ENCODE measurements at regions not wholly inside any gene's neighbourhood (a gene's known extent, or its start where the extent isn't known, plus 50 kb on each side); places are given as distances from the start of the nearest gene placed in this dataset.

- TF ChIP-seq, protein P1, sequence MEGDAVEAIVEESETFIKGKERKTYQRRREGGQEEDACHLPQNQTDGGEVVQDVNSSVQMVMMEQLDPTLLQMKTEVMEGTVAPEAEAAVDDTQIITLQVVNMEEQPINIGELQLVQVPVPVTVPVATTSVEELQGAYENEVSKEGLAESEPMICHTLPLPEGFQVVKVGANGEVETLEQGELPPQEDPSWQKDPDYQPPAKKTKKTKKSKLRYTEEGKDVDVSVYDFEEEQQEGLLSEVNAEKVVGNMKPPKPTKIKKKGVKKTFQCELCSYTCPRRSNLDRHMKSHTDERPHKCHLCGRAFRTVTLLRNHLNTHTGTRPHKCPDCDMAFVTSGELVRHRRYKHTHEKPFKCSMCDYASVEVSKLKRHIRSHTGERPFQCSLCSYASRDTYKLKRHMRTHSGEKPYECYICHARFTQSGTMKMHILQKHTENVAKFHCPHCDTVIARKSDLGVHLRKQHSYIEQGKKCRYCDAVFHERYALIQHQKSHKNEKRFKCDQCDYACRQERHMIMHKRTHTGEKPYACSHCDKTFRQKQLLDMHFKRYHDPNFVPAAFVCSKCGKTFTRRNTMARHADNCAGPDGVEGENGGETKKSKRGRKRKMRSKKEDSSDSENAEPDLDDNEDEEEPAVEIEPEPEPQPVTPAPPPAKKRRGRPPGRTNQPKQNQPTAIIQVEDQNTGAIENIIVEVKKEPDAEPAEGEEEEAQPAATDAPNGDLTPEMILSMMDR (conservative IDR thresholded peaks at IDR 0.05; ENCODE audit: low read depth in 2 of 2): no peak
- TF ChIP-seq EZH2 (IDR thresholded peaks at IDR 0.05; ENCODE audit: low read depth, unreplicated experiment): no peak
- TF ChIP-seq, protein P2, sequence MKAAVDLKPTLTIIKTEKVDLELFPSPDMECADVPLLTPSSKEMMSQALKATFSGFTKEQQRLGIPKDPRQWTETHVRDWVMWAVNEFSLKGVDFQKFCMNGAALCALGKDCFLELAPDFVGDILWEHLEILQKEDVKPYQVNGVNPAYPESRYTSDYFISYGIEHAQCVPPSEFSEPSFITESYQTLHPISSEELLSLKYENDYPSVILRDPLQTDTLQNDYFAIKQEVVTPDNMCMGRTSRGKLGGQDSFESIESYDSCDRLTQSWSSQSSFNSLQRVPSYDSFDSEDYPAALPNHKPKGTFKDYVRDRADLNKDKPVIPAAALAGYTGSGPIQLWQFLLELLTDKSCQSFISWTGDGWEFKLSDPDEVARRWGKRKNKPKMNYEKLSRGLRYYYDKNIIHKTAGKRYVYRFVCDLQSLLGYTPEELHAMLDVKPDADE (IDR thresholded peaks at IDR 0.05): no peak
- TF ChIP-seq JUNB (IDR thresholded peaks at IDR 0.05; ENCODE audit: unreplicated experiment): no peak
- TF ChIP-seq, protein P3, sequence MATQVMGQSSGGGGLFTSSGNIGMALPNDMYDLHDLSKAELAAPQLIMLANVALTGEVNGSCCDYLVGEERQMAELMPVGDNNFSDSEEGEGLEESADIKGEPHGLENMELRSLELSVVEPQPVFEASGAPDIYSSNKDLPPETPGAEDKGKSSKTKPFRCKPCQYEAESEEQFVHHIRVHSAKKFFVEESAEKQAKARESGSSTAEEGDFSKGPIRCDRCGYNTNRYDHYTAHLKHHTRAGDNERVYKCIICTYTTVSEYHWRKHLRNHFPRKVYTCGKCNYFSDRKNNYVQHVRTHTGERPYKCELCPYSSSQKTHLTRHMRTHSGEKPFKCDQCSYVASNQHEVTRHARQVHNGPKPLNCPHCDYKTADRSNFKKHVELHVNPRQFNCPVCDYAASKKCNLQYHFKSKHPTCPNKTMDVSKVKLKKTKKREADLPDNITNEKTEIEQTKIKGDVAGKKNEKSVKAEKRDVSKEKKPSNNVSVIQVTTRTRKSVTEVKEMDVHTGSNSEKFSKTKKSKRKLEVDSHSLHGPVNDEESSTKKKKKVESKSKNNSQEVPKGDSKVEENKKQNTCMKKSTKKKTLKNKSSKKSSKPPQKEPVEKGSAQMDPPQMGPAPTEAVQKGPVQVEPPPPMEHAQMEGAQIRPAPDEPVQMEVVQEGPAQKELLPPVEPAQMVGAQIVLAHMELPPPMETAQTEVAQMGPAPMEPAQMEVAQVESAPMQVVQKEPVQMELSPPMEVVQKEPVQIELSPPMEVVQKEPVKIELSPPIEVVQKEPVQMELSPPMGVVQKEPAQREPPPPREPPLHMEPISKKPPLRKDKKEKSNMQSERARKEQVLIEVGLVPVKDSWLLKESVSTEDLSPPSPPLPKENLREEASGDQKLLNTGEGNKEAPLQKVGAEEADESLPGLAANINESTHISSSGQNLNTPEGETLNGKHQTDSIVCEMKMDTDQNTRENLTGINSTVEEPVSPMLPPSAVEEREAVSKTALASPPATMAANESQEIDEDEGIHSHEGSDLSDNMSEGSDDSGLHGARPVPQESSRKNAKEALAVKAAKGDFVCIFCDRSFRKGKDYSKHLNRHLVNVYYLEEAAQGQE (IDR thresholded peaks at IDR 0.05; ENCODE audit: unreplicated experiment): no peak
- no peak for TF ChIP-seq EZH2phosphoT487 (IDR thresholded peaks at IDR 0.05; ENCODE audit: unreplicated experiment)
- TF ChIP-seq POLR2AphosphoS5 (IDR thresholded peaks at IDR 0.05; ENCODE audit: low read depth): no peak
These were observed 156.0 kb upstream of the RARB start for GRCh38 chr3:25272090-25272489.
